Hepatic stellate cell (primary cell): ENCODE measurements at regions not wholly inside any gene's neighbourhood (a gene's known extent, or its start where the extent isn't known, plus 50 kb on each side); places are given as distances from the start of the nearest gene placed in this dataset.

Experiments
- DNase-seq: peaks from one replicate; pipeline ENCODE4 v3.0.0; 2011; ENCODE audit warnings: low spot score

- DNase-seq, result no peak
Observed at GRCh38 chr18:45268583-45268982, 346.7 kb upstream of the SLC14A2 start.

DNA sequence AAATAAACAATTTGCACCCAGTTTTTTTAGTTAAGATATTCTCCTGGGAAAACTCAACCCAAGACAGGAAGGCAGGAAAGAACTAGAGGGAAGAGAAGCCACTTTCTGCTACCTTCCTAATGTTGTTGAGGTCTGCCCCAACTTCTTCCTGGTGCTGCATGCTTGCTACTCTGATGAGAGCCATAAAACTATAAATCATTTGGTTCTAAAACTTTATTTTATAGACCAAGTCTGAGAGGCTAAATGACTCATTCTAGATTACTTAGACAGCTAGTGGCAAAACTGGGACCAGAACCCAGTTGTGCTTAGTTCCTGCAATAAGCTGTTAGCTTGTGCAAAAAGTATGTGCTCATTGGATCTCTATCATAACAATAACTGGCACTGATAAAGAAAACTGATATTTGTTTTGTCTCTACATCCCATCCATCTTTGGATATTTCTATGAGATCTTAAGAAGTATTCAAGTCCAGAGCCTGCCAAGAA lies 344.9 kb upstream of the SLC14A2 start:
- no peak for DNase-seq

GRCh38 chr18:45274026-45274425 lies 341.2 kb upstream of the SLC14A2 start:
- DNase-seq, result no peak

GRCh38 chr18:45275367-45276113 lies 339.7 kb upstream of the SLC14A2 start:
- no peak for DNase-seq

- DNase-seq, result no peak
Observed at GRCh38 chr18:45276878-45277277, 338.4 kb upstream of the SLC14A2 start.

DNA sequence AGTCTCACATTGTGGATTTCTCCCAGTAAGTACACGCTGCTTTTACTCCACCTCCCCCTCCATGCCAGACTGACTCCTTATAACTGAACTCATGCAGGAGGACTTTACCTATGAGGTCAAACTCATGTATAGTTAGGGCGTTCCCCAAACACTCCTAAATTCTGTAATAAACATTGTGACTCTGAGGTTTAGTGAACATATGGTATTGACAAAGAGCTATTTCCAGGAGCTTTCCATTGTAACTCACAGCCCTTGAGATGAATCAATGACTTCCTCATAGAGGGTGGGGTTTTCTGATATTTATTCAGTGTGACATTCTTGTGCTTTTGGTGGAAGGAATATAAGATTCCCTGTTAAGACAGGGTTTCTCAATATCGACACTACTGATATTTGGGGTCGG lies 337.4 kb upstream of the SLC14A2 start:
- DNase-seq, result no peak

GRCh38 chr18:45280481-45281276 lies 334.6 kb upstream of the SLC14A2 start:
- no peak for DNase-seq

GRCh38 chr18:45282101-45282812 lies 333.0 kb upstream of the SLC14A2 start:
- DNase-seq, result peak; percentile 5

DNA sequence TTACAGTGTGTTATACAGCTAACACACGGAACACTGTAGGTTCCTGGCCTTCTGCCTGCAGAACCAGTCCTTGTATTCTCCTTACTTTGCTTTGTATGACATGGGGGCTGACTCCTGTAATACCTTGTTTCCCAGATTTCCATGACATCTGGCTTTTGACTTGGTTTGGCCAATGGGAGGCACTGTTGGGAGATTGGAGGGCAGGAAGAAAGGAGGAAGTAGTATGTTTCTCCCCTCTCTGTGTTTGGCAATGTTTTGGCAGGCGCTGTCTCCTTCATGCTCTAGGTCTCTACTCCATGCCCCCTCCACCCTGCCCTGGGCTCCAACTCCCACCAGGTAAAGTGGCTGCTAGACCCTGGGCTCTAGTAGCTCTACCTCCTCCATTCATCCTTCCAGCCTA lies 331.1 kb upstream of the SLC14A2 start:
- no peak for DNase-seq

- DNase-seq, result no peak
Observed at GRCh38 chr18:45284851-45285250, 330.4 kb upstream of the SLC14A2 start.

DNA sequence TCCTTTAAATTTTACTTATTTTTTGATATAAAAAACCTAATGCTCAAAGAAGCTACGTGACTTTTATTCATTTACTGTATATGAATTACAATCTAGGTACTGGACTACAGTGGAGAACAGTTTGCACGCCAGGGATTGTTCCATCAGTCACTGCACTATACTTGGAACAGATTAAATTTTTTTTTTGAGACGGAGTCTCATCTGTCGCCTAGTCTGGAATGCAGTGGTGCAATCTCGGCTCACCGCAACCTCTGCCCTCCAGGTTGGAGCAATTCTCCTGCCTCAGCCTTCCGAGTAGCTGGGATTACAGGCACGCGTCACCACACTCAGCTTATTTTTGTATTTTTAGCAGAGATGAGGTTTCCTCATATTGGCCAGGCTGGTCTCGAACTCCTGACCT lies 330.0 kb upstream of the SLC14A2 start:
- DNase-seq, result no peak

DNA sequence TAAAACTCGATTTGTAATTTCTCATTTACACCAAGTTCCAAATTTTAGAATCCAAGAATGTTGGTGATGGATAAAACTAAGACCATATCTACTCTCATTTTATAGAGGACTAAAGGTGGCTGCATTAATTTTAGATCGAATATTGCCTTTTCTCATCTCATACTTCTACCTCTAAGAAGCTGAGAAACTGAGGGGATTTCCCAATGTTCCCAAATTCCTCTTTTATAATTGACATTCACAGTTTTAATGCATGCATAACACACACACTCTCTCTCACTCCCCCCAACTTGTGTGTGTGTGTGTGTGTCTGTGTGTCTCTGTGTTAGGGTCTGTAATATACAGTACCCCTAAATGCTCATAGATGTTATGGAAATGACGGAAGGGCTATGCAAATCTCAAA lies 328.8 kb upstream of the SLC14A2 start:
- no peak for DNase-seq

DNA sequence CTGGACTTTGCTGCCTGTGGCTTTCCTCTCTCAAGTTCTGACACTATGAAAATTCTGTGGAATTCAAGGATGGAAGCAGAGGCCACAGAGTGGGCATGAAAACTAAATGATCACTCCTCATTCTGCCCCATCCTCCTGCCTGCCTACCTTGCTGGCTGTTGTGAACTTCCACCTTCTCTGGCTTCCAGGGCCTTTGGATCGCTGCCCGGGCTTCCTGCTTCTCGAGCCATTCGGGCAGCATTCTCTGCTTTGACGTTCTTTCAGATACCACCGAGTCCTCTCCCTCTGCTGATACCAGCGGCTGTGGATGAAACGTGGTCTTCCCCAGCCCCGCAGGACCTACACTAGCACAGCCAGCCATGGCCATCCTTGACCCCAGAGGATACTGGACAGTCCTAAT lies 327.7 kb upstream of the SLC14A2 start:
- no peak for DNase-seq

GRCh38 chr18:45290364-45290763 lies 324.9 kb upstream of the SLC14A2 start:
- no peak for DNase-seq

- peak; percentile 18 for DNase-seq
Observed at GRCh38 chr18:45291621-45292615, 323.4 kb upstream of the SLC14A2 start.

GRCh38 chr18:45295388-45295787 lies 319.9 kb upstream of the SLC14A2 start:
- DNase-seq, result no peak

DNA sequence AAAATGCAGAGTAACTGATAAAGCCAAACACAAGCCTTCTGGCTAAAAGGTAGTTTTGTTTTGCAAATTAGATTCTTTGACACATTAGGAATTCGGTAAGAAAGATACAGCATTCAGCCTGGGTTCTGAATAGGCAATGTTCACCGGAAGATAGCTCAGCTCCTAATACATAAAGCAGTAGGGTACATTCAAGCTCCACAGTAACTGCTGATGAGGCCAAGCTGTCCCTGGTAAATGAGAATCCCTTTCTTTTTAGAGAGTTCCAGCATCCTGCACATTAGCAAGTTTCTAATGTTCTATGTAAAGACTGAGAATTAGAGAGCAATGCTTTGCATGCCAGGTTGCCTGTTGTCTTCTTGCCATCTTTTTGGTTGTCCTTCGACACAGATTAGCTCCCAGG lies 316.3 kb upstream of the SLC14A2 start:
- no peak for DNase-seq

GRCh38 chr18:45303026-45303425 lies 312.2 kb upstream of the SLC14A2 start:
- no peak for DNase-seq

DNA sequence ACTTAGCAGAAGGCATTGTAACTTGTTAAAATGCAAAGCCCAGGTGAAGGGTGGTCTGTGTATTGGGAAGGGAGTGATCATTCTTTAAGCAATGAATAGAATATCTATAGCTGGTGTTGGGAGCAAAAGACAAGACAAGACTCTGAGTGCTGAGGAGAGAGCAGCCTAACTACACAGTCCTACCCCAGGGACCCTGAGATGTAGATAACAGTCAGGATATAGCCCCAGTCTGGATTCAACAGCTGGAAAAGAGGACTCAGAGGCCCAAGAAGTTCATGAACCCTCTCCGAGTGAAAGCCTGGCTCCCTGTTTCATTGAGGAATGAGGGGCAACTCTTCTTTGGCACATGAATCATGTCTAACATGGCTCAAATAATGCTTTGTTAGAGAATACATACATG lies 310.7 kb upstream of the SLC14A2 start:
- DNase-seq, result no peak

DNA sequence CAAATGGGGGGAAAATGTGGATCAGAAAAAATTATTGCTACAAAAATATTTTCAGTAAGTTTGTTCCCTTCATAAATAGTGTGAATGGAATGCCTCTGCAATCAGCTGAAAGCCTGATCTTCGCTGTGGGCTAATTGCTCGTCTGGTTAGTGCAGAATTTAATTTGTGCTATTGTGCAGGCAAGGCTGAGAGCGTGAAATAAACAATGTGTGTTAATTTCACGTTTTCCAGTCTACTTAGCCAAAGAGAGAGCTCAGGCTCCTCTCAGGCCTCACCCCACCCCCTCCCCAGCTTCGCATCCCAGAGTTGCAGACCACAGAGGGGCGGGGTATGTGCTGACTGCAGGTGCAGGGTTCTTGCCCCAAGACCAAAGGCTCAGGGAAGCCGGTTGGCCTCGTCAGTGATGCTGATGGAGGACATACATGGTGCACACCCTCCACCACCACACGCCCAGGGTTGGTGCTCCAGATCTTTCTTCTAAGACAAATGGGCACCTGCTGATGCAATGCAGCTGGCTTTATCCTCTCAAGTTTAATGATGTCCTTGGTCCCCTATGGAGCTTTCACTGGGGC lies 302.6 kb upstream of the SLC14A2 start:
- no peak for DNase-seq

DNA sequence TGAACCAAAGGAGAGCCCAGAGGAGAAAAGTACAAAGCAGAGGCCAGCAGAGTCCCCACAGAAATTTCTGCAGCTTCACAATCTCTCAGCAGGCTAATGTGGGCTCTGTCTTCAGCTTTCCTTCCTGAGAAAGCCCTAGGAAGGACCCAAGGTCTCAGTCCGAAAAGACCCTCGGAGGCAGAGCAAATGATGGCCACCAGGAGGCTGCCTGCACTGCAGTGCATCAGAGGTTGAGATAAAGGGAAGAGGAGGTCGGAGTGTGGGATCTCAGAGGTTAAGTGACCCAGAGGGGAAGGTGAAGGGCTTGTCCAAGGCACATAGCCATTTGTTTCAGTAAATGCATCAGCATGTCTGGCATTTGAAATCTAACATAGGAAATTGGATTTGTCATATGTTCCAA lies 299.1 kb upstream of the SLC14A2 start:
- DNase-seq, result no peak
